ENCODE measurements at regions not wholly inside any gene's neighbourhood (a gene's known extent, or its start where the extent isn't known, plus 50 kb on each side); places are given as distances from the start of the nearest gene placed in this dataset.

DNA sequence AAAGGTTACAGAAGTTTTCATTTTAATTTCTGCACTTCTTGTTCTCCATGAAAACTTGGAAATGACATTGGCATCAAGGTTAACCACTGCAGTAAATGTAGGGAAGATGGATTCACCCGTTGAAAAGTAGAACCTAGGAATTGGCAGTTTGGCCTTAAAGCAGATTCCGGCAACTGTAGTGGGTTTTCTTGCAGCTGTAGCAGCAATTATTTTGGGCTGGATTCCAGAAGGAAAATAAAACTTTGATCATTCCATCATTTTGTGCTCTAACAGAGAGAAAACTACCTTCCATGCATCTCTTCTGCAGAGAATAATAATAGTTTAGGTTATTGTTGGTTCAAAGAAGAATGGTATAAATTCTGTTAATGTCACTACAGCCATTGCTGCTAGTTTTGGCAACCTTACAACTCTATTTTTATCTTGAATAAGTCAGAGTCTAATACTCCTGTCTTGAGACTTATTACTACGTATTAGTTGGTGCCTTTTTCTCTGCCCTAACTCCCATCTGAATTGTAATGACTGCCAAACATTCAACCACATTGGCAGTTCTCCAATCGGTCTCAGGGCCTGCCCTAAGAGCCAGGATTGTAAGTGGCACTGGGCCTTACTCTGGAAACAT lies 178.1 kb upstream of the PIEZO2 start:
- TF ChIP-seq, protein P1, sequence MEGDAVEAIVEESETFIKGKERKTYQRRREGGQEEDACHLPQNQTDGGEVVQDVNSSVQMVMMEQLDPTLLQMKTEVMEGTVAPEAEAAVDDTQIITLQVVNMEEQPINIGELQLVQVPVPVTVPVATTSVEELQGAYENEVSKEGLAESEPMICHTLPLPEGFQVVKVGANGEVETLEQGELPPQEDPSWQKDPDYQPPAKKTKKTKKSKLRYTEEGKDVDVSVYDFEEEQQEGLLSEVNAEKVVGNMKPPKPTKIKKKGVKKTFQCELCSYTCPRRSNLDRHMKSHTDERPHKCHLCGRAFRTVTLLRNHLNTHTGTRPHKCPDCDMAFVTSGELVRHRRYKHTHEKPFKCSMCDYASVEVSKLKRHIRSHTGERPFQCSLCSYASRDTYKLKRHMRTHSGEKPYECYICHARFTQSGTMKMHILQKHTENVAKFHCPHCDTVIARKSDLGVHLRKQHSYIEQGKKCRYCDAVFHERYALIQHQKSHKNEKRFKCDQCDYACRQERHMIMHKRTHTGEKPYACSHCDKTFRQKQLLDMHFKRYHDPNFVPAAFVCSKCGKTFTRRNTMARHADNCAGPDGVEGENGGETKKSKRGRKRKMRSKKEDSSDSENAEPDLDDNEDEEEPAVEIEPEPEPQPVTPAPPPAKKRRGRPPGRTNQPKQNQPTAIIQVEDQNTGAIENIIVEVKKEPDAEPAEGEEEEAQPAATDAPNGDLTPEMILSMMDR (IDR thresholded peaks at IDR 0.05) = no peak
- TF ChIP-seq POLR2A (IDR thresholded peaks at IDR 0.05) = no peak
- TF ChIP-seq EP300 (IDR thresholded peaks at IDR 0.05) = no peak

All from ovary (tissue), 3 donors.